ENCODE measurements at regions not wholly inside any gene's neighbourhood (a gene's known extent, or its start where the extent isn't known, plus 50 kb on each side); places are given as distances from the start of the nearest gene placed in this dataset.

GRCh38 chr1:170365331-170365730 lies 166.6 kb upstream of the GORAB start:
- peaks cover 0 to 3% of the 10 kb centered on the region in 2 donors for H3K9me3 ChIP-seq

GRCh38 chr1:170366980-170367379 lies 165.0 kb upstream of the GORAB start:
- no peaks in the 10 kb centered on the region for H3K4me1 ChIP-seq
- intact Hi-C loops (cut with DNase I; ENCODE audit: low total_unique reads) = no loop called here
- TF ChIP-seq CTCF (IDR thresholded peaks at IDR 0.05) (no peak), POLR2A (IDR thresholded peaks at IDR 0.05) (no peak)
- H3K27me3 ChIP-seq = no peaks in the 10 kb centered on the region
- peaks cover 0 to 3% of the 10 kb centered on the region in 2 donors for H3K9me3 ChIP-seq
- DNase-seq = no peak
- H3K36me3 ChIP-seq = no peaks in the 10 kb centered on the region
- H3K4me3 ChIP-seq = no peak overlapping the region
- no peak overlapping the region for H3K27ac ChIP-seq

More at GRCh38 chr1:170365331-170365730, 166.6 kb upstream of the GORAB start:
- intact Hi-C loops (cut with DNase I; ENCODE audit: low total_unique reads) = no loop called here
- H3K4me3 ChIP-seq = no peak overlapping the region
- DNase-seq = no peak
- H3K36me3 ChIP-seq = no peaks in the 10 kb centered on the region
- TF ChIP-seq CTCF (IDR thresholded peaks at IDR 0.05) = no peak
- H3K27me3 ChIP-seq = no peaks in the 10 kb centered on the region
- no peak overlapping the region for H3K27ac ChIP-seq
- no peaks in the 10 kb centered on the region for H3K4me1 ChIP-seq

- TF ChIP-seq CTCF (IDR thresholded peaks at IDR 0.05) = no peak
- no peak for TF ChIP-seq POLR2A (IDR thresholded peaks at IDR 0.05)
Measured at GRCh38 chr1:170367615-170368014, 164.4 kb upstream of the GORAB start.

GRCh38 chr1:170369000-170369399 lies 163.0 kb upstream of the GORAB start:
- intact Hi-C loops (cut with DNase I; ENCODE audit: low total_unique reads) = no loop called here
- no peaks in the 10 kb centered on the region for H3K4me1 ChIP-seq
- no peak for TF ChIP-seq POLR2A (IDR thresholded peaks at IDR 0.05)
- TF ChIP-seq CTCF (IDR thresholded peaks at IDR 0.05) = no peak
- DNase-seq = no peak
- H3K4me3 ChIP-seq = no peak overlapping the region
- no peaks in the 10 kb centered on the region for H3K27me3 ChIP-seq
- no peaks in the 10 kb centered on the region for H3K36me3 ChIP-seq
- no peak overlapping the region for H3K27ac ChIP-seq
- H3K9me3 ChIP-seq = peaks cover 0 to 3% of the 10 kb centered on the region in 2 donors

More at GRCh38 chr1:170367615-170368014, 164.4 kb upstream of the GORAB start:
- H3K36me3 ChIP-seq = no peaks in the 10 kb centered on the region
- no peaks in the 10 kb centered on the region for H3K27me3 ChIP-seq
- no peak for DNase-seq
- H3K4me3 ChIP-seq = no peak overlapping the region
- no peak overlapping the region for H3K27ac ChIP-seq
- peaks cover 0 to 3% of the 10 kb centered on the region in 2 donors for H3K9me3 ChIP-seq
- no peaks in the 10 kb centered on the region for H3K4me1 ChIP-seq
- intact Hi-C loops (cut with DNase I; ENCODE audit: low total_unique reads) = no loop called here

GRCh38 chr1:170369417-170369816 lies 162.5 kb upstream of the GORAB start:
- H3K4me3 ChIP-seq = no peak overlapping the region
- H3K27me3 ChIP-seq = no peaks in the 10 kb centered on the region
- no peaks in the 10 kb centered on the region for H3K36me3 ChIP-seq
- TF ChIP-seq POLR2A (IDR thresholded peaks at IDR 0.05) = no peak
- TF ChIP-seq CTCF (IDR thresholded peaks at IDR 0.05) = no peak
- no peak for DNase-seq
- intact Hi-C loops (cut with DNase I; ENCODE audit: low total_unique reads) = no loop called here
- H3K27ac ChIP-seq = no peak overlapping the region
- H3K9me3 ChIP-seq = peaks cover 0 to 3% of the 10 kb centered on the region in 2 donors
- H3K4me1 ChIP-seq = no peaks in the 10 kb centered on the region
